Loucy (cell line): ENCODE measurements at regions not wholly inside any gene's neighbourhood (a gene's known extent, or its start where the extent isn't known, plus 50 kb on each side); places are given as distances from the start of the nearest gene placed in this dataset.

Experiments
- H2AFZ ChIP-seq: fragments of 200-600 bp; sonication (generic); 2 replicates; pipeline ENCODE4 v1.6.0; 2016; ENCODE audit warnings: antibody characterized with exemption, mild to moderate bottlenecking, low read length, moderate library complexity
- H3F3A ChIP-seq: fragments of 200-600 bp; 2 replicates; pipeline ENCODE4 v1.6.0; 2016; ENCODE audit warnings: antibody characterized with exemption, low read depth, mild to moderate bottlenecking
- H3K27me3 ChIP-seq: fragments of 200-600 bp; sonication (generic); 2 replicates; pipeline ENCODE4 v1.6.1; 2014; ENCODE audit warnings: low read length, mild to moderate bottlenecking; ENCODE audit not compliant: insufficient read depth, poor library complexity, severe bottlenecking
- H3K36me3 ChIP-seq: fragments of 200-600 bp; sonication (generic); 2 replicates; pipeline ENCODE4 v1.6.1; 2016; ENCODE audit warnings: low read length; ENCODE audit not compliant: insufficient read depth
- H3K4me1 ChIP-seq: fragments of 200-600 bp; sonication (generic); 2 replicates; pipeline ENCODE4 v1.5.1; 2014; ENCODE audit warnings: low read length, mild to moderate bottlenecking; ENCODE audit not compliant: insufficient read depth, poor library complexity, severe bottlenecking
- H3K4me2 ChIP-seq: fragments of 200-600 bp; sonication (generic); 2 replicates; pipeline ENCODE4 v1.6.0; 2014; ENCODE audit warnings: antibody characterized with exemption, low read length, low read depth, mild to moderate bottlenecking; ENCODE audit not compliant: poor library complexity, severe bottlenecking
- H3K4me3 ChIP-seq: fragments of 200-600 bp; sonication (generic); 2 replicates; pipeline ENCODE4 v1.5.1; 2014; ENCODE audit warnings: low read length, mild to moderate bottlenecking, mixed read lengths; ENCODE audit not compliant: poor library complexity, severe bottlenecking
- H3K79me2 ChIP-seq: fragments of 200-600 bp; sonication (generic); 2 replicates; pipeline ENCODE4 v1.6.1; 2014; ENCODE audit warnings: low read length; ENCODE audit not compliant: insufficient read depth
- H3K9ac ChIP-seq: fragments of 200-600 bp; sonication (generic); 2 replicates; pipeline ENCODE4 v1.6.0; 2014; ENCODE audit warnings: mild to moderate bottlenecking, low read depth, low read length, moderate library complexity; ENCODE audit not compliant: poor library complexity, severe bottlenecking
- H3K9me2 ChIP-seq: fragments of 200-600 bp; sonication (generic); replicated peaks from 2 replicates; pipeline ENCODE4 v1.6.1; 2016; ENCODE audit warnings: low read depth, low read length, mixed read lengths
- H3K9me3 ChIP-seq: fragments of 200-600 bp; sonication (generic); 2 replicates; pipeline ENCODE4 v1.6.1; 2014; ENCODE audit warnings: mild to moderate bottlenecking, antibody characterized with exemption, low read length, low read depth; ENCODE audit not compliant: insufficient read depth
- H4K20me1 ChIP-seq: fragments of 200-600 bp; sonication (generic); 2 replicates; pipeline ENCODE4 v1.6.0; 2014; ENCODE audit warnings: antibody characterized with exemption, low read length, mild to moderate bottlenecking; ENCODE audit not compliant: insufficient read depth, poor library complexity, severe bottlenecking
- EZH2phosphoT487 ChIP-seq: fragments of 200-600 bp; IDR thresholded peaks from 2 replicates; pipeline ENCODE4 v1.6.1; 2018; ENCODE audit warnings: antibody characterized with exemption, mild to moderate bottlenecking, moderate library complexity, borderline replicate concordance
- TF ChIP-seq, protein P1 (sequence below): fragments of 200-600 bp; sonication (generic); conservative IDR thresholded peaks from 2 replicates; pipeline ENCODE4 v1.5.1; 2014; ENCODE audit warnings: mild to moderate bottlenecking, antibody characterized with exemption, low read length

DNA sequence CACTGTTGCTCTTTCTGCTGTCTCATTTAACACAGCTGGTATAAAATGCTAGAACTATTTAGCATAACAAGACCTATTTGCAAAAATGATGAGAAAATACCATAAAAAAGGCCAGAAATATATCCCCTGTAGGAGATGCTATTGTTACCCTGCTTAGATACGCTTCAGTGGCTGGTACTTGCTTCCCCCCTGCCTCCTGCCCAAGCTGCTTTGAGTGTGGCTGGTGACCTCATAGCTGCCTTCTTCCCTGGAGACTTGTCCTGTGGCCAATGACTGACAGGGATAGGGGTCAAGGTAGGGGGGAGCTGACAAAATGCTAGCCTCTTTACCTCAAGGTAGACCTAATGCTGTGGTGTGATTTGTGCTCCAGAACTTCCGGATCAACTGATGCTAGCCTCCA, 150.2 kb upstream of the ZEB2 start:
- peaks cover 7% of the 10 kb centered on the region for H3K4me1 ChIP-seq
- H3K36me3 ChIP-seq, result no peaks in the 10 kb centered on the region
- no peaks in the 10 kb centered on the region for H3K9me3 ChIP-seq
- no peaks in the 10 kb centered on the region for H3K79me2 ChIP-seq
- no peaks in the 10 kb centered on the region for H3K9me2 ChIP-seq
- H3K4me2 ChIP-seq, result no peak overlapping the region
- no peak overlapping the region for H3K9ac ChIP-seq
- TF ChIP-seq, protein P1, sequence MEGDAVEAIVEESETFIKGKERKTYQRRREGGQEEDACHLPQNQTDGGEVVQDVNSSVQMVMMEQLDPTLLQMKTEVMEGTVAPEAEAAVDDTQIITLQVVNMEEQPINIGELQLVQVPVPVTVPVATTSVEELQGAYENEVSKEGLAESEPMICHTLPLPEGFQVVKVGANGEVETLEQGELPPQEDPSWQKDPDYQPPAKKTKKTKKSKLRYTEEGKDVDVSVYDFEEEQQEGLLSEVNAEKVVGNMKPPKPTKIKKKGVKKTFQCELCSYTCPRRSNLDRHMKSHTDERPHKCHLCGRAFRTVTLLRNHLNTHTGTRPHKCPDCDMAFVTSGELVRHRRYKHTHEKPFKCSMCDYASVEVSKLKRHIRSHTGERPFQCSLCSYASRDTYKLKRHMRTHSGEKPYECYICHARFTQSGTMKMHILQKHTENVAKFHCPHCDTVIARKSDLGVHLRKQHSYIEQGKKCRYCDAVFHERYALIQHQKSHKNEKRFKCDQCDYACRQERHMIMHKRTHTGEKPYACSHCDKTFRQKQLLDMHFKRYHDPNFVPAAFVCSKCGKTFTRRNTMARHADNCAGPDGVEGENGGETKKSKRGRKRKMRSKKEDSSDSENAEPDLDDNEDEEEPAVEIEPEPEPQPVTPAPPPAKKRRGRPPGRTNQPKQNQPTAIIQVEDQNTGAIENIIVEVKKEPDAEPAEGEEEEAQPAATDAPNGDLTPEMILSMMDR, result no peak
- no peak for TF ChIP-seq EZH2phosphoT487
- no peaks in the 10 kb centered on the region for H3K27me3 ChIP-seq
- no peak overlapping the region for H2AFZ ChIP-seq
- no peak overlapping the region for H3K4me3 ChIP-seq
- H4K20me1 ChIP-seq, result no peaks in the 10 kb centered on the region
- H3F3A ChIP-seq, result no peaks in the 10 kb centered on the region

DNA sequence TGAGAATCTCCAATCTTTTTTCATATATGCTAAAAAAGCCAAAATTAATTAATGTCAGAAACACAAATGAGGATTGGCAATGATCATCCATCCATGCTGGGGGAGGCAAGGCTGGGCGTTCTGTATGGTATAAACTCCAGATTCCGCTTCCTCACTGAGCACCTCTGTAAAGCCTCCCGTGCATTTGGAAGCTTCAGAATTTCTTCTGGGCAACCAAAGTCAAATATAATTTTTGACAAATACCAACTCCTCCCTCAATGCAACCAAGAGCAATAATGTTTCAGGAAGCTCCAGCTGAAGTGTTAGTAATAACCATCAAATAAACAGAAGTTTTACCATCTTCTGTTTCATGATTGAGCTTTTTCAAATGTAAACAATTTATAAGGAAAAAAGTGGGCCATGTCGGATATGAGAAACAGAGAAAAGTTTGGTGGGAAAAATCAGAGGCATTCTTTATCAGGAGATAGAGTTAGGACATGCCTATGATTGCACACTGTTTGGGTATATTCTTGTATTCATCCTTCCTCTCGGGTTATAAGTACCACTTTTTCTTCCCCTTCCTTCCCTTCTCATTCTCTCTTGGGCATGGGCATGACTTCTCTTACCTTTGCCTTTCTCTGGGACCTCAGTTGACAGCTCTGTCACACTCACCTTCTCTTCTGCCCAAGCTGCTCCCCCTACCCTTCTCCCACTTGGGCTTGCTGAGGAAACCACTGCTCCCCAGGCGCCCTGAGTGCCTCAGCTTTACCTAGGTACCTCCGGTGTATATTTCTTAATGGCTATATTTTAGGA, 149.5 kb upstream of the ZEB2 start:
- Histone ChIP-seq H4K20me1 (no peaks in the 10 kb centered on the region), H3K9ac (no peak overlapping the region), H3K27me3 (no peaks in the 10 kb centered on the region), H3K9me2 (no peaks in the 10 kb centered on the region), H3K4me2 (no peak overlapping the region), H3K4me1 (peaks cover 13% of the 10 kb centered on the region), H3K36me3 (no peaks in the 10 kb centered on the region), H2AFZ (no peak overlapping the region), H3K79me2 (no peaks in the 10 kb centered on the region), H3K4me3 (no peak overlapping the region), H3F3A (no peaks in the 10 kb centered on the region), H3K9me3 (no peaks in the 10 kb centered on the region)
- no peak for TF ChIP-seq EZH2phosphoT487
- TF ChIP-seq, protein P1, result no peak

DNA sequence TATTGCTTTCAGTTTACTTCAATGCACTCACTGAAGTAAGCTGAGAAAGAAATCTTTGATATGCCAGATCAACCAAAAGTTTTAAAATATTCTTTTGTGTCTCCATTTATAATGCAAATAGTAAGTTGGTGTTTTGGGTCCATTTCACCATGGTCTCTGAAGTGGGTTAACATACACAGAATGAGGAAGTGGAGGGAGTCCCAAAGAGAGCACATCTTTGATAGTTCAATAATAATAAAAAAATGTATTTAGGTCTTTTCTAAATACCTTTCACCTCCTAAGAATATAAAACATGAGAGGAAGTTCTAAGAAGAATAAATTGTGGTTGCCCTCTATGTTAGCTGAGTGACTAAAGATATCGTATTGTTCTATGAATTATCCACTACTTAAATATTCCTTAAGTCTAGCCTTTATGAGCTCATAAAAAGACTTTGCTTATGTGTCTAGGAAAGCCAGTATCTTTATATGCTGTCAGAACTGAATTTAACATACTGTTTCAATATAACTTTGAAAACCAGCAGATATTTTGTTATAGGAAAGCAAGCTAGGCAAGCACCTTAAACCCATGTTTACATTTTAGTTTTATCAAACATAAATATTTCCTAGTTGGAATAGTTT, 148.7 kb upstream of the ZEB2 start:
- no peaks in the 10 kb centered on the region for H3K9me3 ChIP-seq
- no peak overlapping the region for H2AFZ ChIP-seq
- H3K4me3 ChIP-seq, result no peak overlapping the region
- peaks cover 13% of the 10 kb centered on the region for H3K4me1 ChIP-seq
- no peaks in the 10 kb centered on the region for H4K20me1 ChIP-seq
- TF ChIP-seq, protein P1, result no peak
- TF ChIP-seq EZH2phosphoT487, result no peak
- no peaks in the 10 kb centered on the region for H3K27me3 ChIP-seq
- H3F3A ChIP-seq, result no peaks in the 10 kb centered on the region
- no peaks in the 10 kb centered on the region for H3K79me2 ChIP-seq
- no peak overlapping the region for H3K9ac ChIP-seq
- no peaks in the 10 kb centered on the region for H3K9me2 ChIP-seq
- no peak overlapping the region for H3K4me2 ChIP-seq
- H3K36me3 ChIP-seq, result no peaks in the 10 kb centered on the region
